ENCODE measurements at regions not wholly inside any gene's neighbourhood (a gene's known extent, or its start where the extent isn't known, plus 50 kb on each side); places are given as distances from the start of the nearest gene placed in this dataset.

- TF ChIP-seq POLR2A (IDR thresholded peaks at IDR 0.05) (no peak), CTCF (IDR thresholded peaks at IDR 0.05) (no peak)
These were observed 438.7 kb upstream of the NRP1 start for GRCh38 chr10:33773253-33773573.
